HS-5 (cell line): ENCODE measurements at regions not wholly inside any gene's neighbourhood (a gene's known extent, or its start where the extent isn't known, plus 50 kb on each side); places are given as distances from the start of the nearest gene placed in this dataset.
A peak's percentile ranks its signal among the peaks of the same experiment; 100 is the strongest.

Source experiments
- DNase-seq: peaks from one replicate; pipeline ENCODE4 v3.0.0-alpha.2; 2012; ENCODE audit warnings: low read depth

- no peak for DNase-seq
Measured at GRCh38 chr4:110962616-110963015, 339.7 kb upstream of the PITX2 start.

GRCh38 chr4:110963662-110964280, 340.9 kb upstream of the PITX2 start:
- no peak for DNase-seq

- DNase-seq, result no peak
Measured at GRCh38 chr4:110967936-110968335, 345.1 kb upstream of the PITX2 start.

- DNase-seq, result peak; percentile 15
Measured at GRCh38 chr4:110970642-110971041, 347.8 kb upstream of the PITX2 start.

- DNase-seq, result no peak
Measured at GRCh38 chr4:110975338-110975737, 352.5 kb upstream of the PITX2 start.

- no peak for DNase-seq
Measured at GRCh38 chr4:110977554-110977953, 354.7 kb upstream of the PITX2 start.

- no peak for DNase-seq
Measured at GRCh38 chr4:110978761-110979160, 355.9 kb upstream of the PITX2 start.

GRCh38 chr4:110982486-110982885, 359.6 kb upstream of the PITX2 start:
- no peak for DNase-seq

GRCh38 chr4:110988722-110989121, 365.8 kb upstream of the PITX2 start:
- no peak for DNase-seq

- DNase-seq, result no peak
Measured at GRCh38 chr4:110989125-110989524, 366.2 kb upstream of the PITX2 start.

- DNase-seq, result no peak
Measured at GRCh38 chr4:110994781-110995180, 371.9 kb upstream of the PITX2 start.

- no peak for DNase-seq
Measured at GRCh38 chr4:110998320-110998719, 375.4 kb upstream of the PITX2 start.

- no peak for DNase-seq
Measured at GRCh38 chr4:111011458-111011857, 388.6 kb upstream of the PITX2 start.

- no peak for DNase-seq
Measured at GRCh38 chr4:111013846-111014245, 391.0 kb upstream of the PITX2 start.

GRCh38 chr4:111014537-111014936, 391.7 kb upstream of the PITX2 start:
- no peak for DNase-seq

GRCh38 chr4:111016416-111016815, 393.5 kb upstream of the PITX2 start:
- no peak for DNase-seq

GRCh38 chr4:111018216-111018615, 395.3 kb upstream of the PITX2 start:
- no peak for DNase-seq

- no peak for DNase-seq
Measured at GRCh38 chr4:111020476-111020875, 397.6 kb upstream of the PITX2 start.

- DNase-seq, result no peak
Measured at GRCh38 chr4:111020961-111021360, 398.1 kb upstream of the PITX2 start.

GRCh38 chr4:111022758-111023157, 399.9 kb upstream of the PITX2 start:
- no peak for DNase-seq

GRCh38 chr4:111027526-111027925, 404.6 kb upstream of the PITX2 start:
- no peak for DNase-seq

- no peak for DNase-seq
Measured at GRCh38 chr4:111028795-111029194, 405.9 kb upstream of the PITX2 start.

- DNase-seq, result no peak
Measured at GRCh38 chr4:111031001-111031579, 408.2 kb upstream of the PITX2 start.

- DNase-seq, result no peak
Measured at GRCh38 chr4:111031596-111031995, 408.7 kb upstream of the PITX2 start.
